GM18858 (cell line): ENCODE measurements at regions not wholly inside any gene's neighbourhood (a gene's known extent, or its start where the extent isn't known, plus 50 kb on each side); places are given as distances from the start of the nearest gene placed in this dataset.
"Not testable (repeated sequence)": the region's sequence is repeated elsewhere in the genome, so short reads cannot be mapped to it uniquely, and the experiment has no call there.

Source experiments
- ATAC-seq: cut with Tn5 transposase; IDR thresholded peaks from one replicate; pipeline ENCODE4 v1.9.1; 2021; ENCODE audit not compliant: unreplicated experiment

- no peak for ATAC-seq
Observed at GRCh38 chr12:131530422-131530821, 180.5 kb upstream of the SFSWAP start.

- no peak for ATAC-seq
Observed at GRCh38 chr12:131533139-131533538, 177.8 kb upstream of the SFSWAP start.

GRCh38 chr12:131535779-131536178 is 175.1 kb upstream of the SFSWAP start:
- ATAC-seq, result no peak

GRCh38 chr12:131536337-131536736 is 174.6 kb upstream of the SFSWAP start:
- no peak for ATAC-seq

- no peak for ATAC-seq
Observed at GRCh38 chr12:131536766-131537165, 174.1 kb upstream of the SFSWAP start.

GRCh38 chr12:131537267-131537958 is 173.5 kb upstream of the SFSWAP start:
- no peak for ATAC-seq

GRCh38 chr12:131539381-131539780 is 171.5 kb upstream of the SFSWAP start:
- no peak for ATAC-seq

- no peak for ATAC-seq
Observed at GRCh38 chr12:131540138-131540623, 170.7 kb upstream of the SFSWAP start.

- not testable (repeated sequence) for ATAC-seq
Observed at GRCh38 chr12:131541512-131541911, 169.4 kb upstream of the SFSWAP start.

GRCh38 chr12:131542351-131542750 is 168.5 kb upstream of the SFSWAP start:
- ATAC-seq, result no peak

- ATAC-seq, result no peak
Observed at GRCh38 chr12:131543040-131543439, 167.8 kb upstream of the SFSWAP start.

- ATAC-seq, result no peak
Observed at GRCh38 chr12:131547555-131547954, 163.3 kb upstream of the SFSWAP start.

- ATAC-seq, result no peak
Observed at GRCh38 chr12:131550121-131550520, 160.8 kb upstream of the SFSWAP start.

- no peak for ATAC-seq
Observed at GRCh38 chr12:131551675-131552491, 159.0 kb upstream of the SFSWAP start.

GRCh38 chr12:131552492-131552863 is 158.4 kb upstream of the SFSWAP start:
- no peak for ATAC-seq

GRCh38 chr12:131553096-131553777 is 157.7 kb upstream of the SFSWAP start:
- no peak for ATAC-seq

- no peak for ATAC-seq
Observed at GRCh38 chr12:131555197-131555846, 155.6 kb upstream of the SFSWAP start.

- ATAC-seq, result no peak
Observed at GRCh38 chr12:131555866-131556265, 155.0 kb upstream of the SFSWAP start.

GRCh38 chr12:131557078-131557709 is 153.7 kb upstream of the SFSWAP start:
- ATAC-seq, result no peak
